H9 (cell line): ENCODE measurements at regions not wholly inside any gene's neighbourhood (a gene's known extent, or its start where the extent isn't known, plus 50 kb on each side); places are given as distances from the start of the nearest gene placed in this dataset.

Experiments used
- DNase-seq: peaks from one replicate; pipeline ENCODE4 v3.0.0-alpha.2; 2017
- H2AFZ ChIP-seq: one replicate; pipeline ENCODE4 v1.6.1; 2013; ENCODE audit warnings: mild to moderate bottlenecking, low read length, control low read depth, moderate library complexity
- H2AK5ac ChIP-seq: 2 replicates; pipeline ENCODE4 v1.6.1; 2013; ENCODE audit warnings: low read length, control low read depth, mixed read lengths; ENCODE audit not compliant: insufficient read length
- H2BK120ac ChIP-seq: one replicate; pipeline ENCODE4 v1.6.1; 2013; ENCODE audit warnings: low read depth, mild to moderate bottlenecking, low read length, control low read depth, inconsistent platforms; ENCODE audit not compliant: poor library complexity, severe bottlenecking
- H2BK12ac ChIP-seq: 2 replicates; pipeline ENCODE4 v1.6.1; 2013; ENCODE audit warnings: low read length, control low read depth, mixed read lengths, low read depth; ENCODE audit not compliant: insufficient read length
- H2BK15ac ChIP-seq: 2 replicates; pipeline ENCODE4 v1.6.1; 2013; ENCODE audit warnings: low read depth, low read length, control low read depth
- H2BK20ac ChIP-seq: one replicate; pipeline ENCODE4 v1.6.1; 2013; ENCODE audit warnings: low read depth, mild to moderate bottlenecking, low read length, control low read depth, inconsistent platforms; ENCODE audit not compliant: poor library complexity, severe bottlenecking
- H2BK5ac ChIP-seq: 2 replicates; pipeline ENCODE4 v1.6.1; 2013; ENCODE audit warnings: low read length, control low read depth, mixed read lengths; ENCODE audit not compliant: insufficient read length
- H3K14ac ChIP-seq: 2 replicates; pipeline ENCODE4 v1.6.1; 2013; ENCODE audit warnings: low read length, control low read depth; ENCODE audit not compliant: insufficient read depth
- H3K18ac ChIP-seq: 2 replicates; pipeline ENCODE4 v1.6.1; 2013; ENCODE audit warnings: low read depth, mild to moderate bottlenecking, mixed read lengths, low read length, control low read depth; ENCODE audit not compliant: insufficient read length
- H3K23ac ChIP-seq: 2 replicates; pipeline ENCODE4 v1.6.1; 2013; ENCODE audit warnings: low read length, control low read depth, mixed read lengths, low read depth; ENCODE audit not compliant: insufficient read length
- H3K23me2 ChIP-seq: 2 replicates; pipeline ENCODE4 v1.6.1; 2013; ENCODE audit warnings: low read depth, mild to moderate bottlenecking, mixed read lengths, low read length, control low read depth; ENCODE audit not compliant: insufficient read length, poor library complexity, severe bottlenecking
- H3K27ac ChIP-seq: 2 replicates; pipeline ENCODE4 v1.5.1; 2013; ENCODE audit warnings: low read length, control low read depth, mixed read lengths, low read depth; ENCODE audit not compliant: insufficient read length
- H3K27me3 ChIP-seq: 2 replicates; pipeline ENCODE4 v1.6.1; 2013; ENCODE audit warnings: low read length, control low read depth, inconsistent platforms; ENCODE audit not compliant: insufficient read depth
- H3K4ac ChIP-seq: 2 replicates; pipeline ENCODE4 v1.6.1; 2013; ENCODE audit warnings: low read depth, mild to moderate bottlenecking, control low read depth, inconsistent platforms, low read length, moderate library complexity
- H3K4me1 ChIP-seq: 2 replicates; pipeline ENCODE4 v1.6.1; 2013; ENCODE audit warnings: low read length, control low read depth, inconsistent platforms; ENCODE audit not compliant: insufficient read depth
- H3K4me2 ChIP-seq: 2 replicates; pipeline ENCODE4 v1.6.1; 2013; ENCODE audit warnings: low read length, control low read depth, mixed read lengths; ENCODE audit not compliant: insufficient read length, insufficient read depth
- H3K56ac ChIP-seq: 2 replicates; pipeline ENCODE4 v1.6.1; 2013; ENCODE audit warnings: low read depth, mild to moderate bottlenecking, mixed read lengths, low read length, control low read depth; ENCODE audit not compliant: insufficient read length
- H3K79me1 ChIP-seq: 2 replicates; pipeline ENCODE4 v1.6.1; 2013; ENCODE audit warnings: low read depth, mild to moderate bottlenecking, moderate library complexity, low read length, control low read depth, inconsistent platforms; ENCODE audit not compliant: insufficient read depth, poor library complexity, severe bottlenecking
- H3K79me2 ChIP-seq: 2 replicates; pipeline ENCODE4 v1.6.1; 2013; ENCODE audit warnings: low read length, control low read depth, inconsistent platforms; ENCODE audit not compliant: insufficient read depth
- H3K9ac ChIP-seq: 2 replicates; pipeline ENCODE4 v1.6.1; 2013; ENCODE audit warnings: low read length, control low read depth, mixed read lengths; ENCODE audit not compliant: insufficient read length; ENCODE audit errors: extremely low read depth
- H3K9me3 ChIP-seq: one replicate; pipeline ENCODE4 v1.6.1; 2013; ENCODE audit warnings: low read depth, low read length, inconsistent platforms; ENCODE audit not compliant: control insufficient read depth
- H3T11ph ChIP-seq: one replicate; pipeline ENCODE4 v1.6.1; 2013; ENCODE audit warnings: mild to moderate bottlenecking, low read length, control low read depth, inconsistent platforms
- H4K20me1 ChIP-seq: one replicate; pipeline ENCODE4 v1.6.1; 2013; ENCODE audit not compliant: control insufficient read depth, insufficient read length, insufficient read depth
- H4K5ac ChIP-seq: 2 replicates; pipeline ENCODE4 v1.6.1; 2013; ENCODE audit warnings: low read depth, mild to moderate bottlenecking, mixed read lengths, low read length, control low read depth; ENCODE audit not compliant: insufficient read length
- H4K8ac ChIP-seq: replicated peaks from 2 replicates; pipeline ENCODE4 v1.6.1; 2013; ENCODE audit warnings: low read length, control low read depth, mixed read lengths, low read depth; ENCODE audit not compliant: insufficient read length
- H4K91ac ChIP-seq: 2 replicates; pipeline ENCODE4 v1.6.1; 2013; ENCODE audit warnings: low read depth, mild to moderate bottlenecking, moderate library complexity, mixed read lengths, low read length, control low read depth; ENCODE audit not compliant: insufficient read length
- H3K27ac Mint-ChIP-seq, 3 experiments: 2 replicates in 2 of 3; 3 replicates in 1 of 3; pipeline ENCODE4 v1.8.0; 2020 to 2021; ENCODE audit warnings: mixed read lengths in 3 of 3, mild to moderate bottlenecking in 1 of 3, moderate library complexity in 1 of 3
- H3K27me3 Mint-ChIP-seq: 2 replicates; pipeline ENCODE4 v1.8.0; 2021; ENCODE audit warnings: low read depth, mild to moderate bottlenecking, moderate library complexity, mixed read lengths
- H3K36me3 Mint-ChIP-seq, 3 experiments: 2 replicates in 2 of 3; 3 replicates in 1 of 3; pipeline ENCODE4 v1.8.0; 2020 to 2021; ENCODE audit warnings: low read depth in 3 of 3, mixed read lengths in 3 of 3; ENCODE audit not compliant: insufficient read depth in 1 of 3
- H3K4me1 Mint-ChIP-seq, 2 experiments: 2 replicates each; pipeline ENCODE4 v1.8.0; 2020; ENCODE audit warnings: mixed read lengths in 2 of 2
- H3K4me3 Mint-ChIP-seq, 2 experiments: 2 replicates in 1 of 2; 3 replicates in 1 of 2; pipeline ENCODE4 v1.8.0; 2020 to 2021; ENCODE audit warnings: mild to moderate bottlenecking in 2 of 2, mixed read lengths in 2 of 2, moderate library complexity in 1 of 2
- H3K9me3 Mint-ChIP-seq, 2 experiments: 2 replicates in 1 of 2; 3 replicates in 1 of 2; pipeline ENCODE4 v1.8.0; 2020; ENCODE audit warnings: mild to moderate bottlenecking in 2 of 2, mixed read lengths in 2 of 2, moderate library complexity in 1 of 2
- WGBS: extraction: QIAGEN DNeasy Blood & Tissue Kit; methylation state at CpG from one replicate; pipeline ENCODE4 v1.1.7; 2013; ENCODE audit warnings: missing lambda C conversion rate, low lambda C conversion rate, mixed read lengths; ENCODE audit not compliant: insufficient read length; ENCODE audit errors: extremely low coverage; 5-methylcytosine and 5-hydroxymethylcytosine counted together
- TF ChIP-seq, protein P1 (sequence below): fragments of 200-600 bp; sonication (generic); conservative IDR thresholded peaks from 3 replicates; pipeline ENCODE4 v1.8.0; 2021; ENCODE audit warnings: antibody characterized with exemption, mild to moderate bottlenecking

DNA sequence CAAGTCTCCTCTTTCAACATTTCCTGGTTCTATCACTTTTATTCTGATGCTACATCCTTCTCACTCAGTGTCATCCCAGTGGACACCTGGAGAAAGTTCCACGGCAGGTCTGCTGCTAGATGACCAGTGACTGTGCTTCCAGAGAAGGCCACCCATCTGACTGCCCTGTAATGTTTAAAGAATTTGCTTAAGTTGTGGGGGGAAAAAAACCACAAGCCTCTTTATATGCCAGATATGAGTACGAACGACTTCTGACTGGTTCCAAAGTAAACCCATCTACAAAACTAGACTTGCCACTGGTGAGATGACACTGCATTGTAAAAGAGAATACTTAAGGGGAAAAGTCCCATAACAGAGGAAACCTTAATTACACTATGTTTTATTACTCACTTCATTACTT is 69.6 kb upstream of the VWC2 start:
- Mint-ChIP-seq H3K9me3 (no peaks in the 10 kb centered on the region), H3K27me3 (peaks cover 17% of the 10 kb centered on the region), H3K27ac (no peak overlapping the region), H3K36me3 (no peaks in the 10 kb centered on the region), H3K4me1 (peaks cover 12 to 14% of the 10 kb centered on the region in 2 experiments), H3K4me3 (no peak overlapping the region)
- no CpG with 5 or more reads among the region's 3 CpGs for WGBS
- H3K4ac ChIP-seq: no peak overlapping the region
- no peaks in the 10 kb centered on the region for H4K20me1 ChIP-seq
- H2BK20ac ChIP-seq: no peak overlapping the region
- TF ChIP-seq, protein P1, sequence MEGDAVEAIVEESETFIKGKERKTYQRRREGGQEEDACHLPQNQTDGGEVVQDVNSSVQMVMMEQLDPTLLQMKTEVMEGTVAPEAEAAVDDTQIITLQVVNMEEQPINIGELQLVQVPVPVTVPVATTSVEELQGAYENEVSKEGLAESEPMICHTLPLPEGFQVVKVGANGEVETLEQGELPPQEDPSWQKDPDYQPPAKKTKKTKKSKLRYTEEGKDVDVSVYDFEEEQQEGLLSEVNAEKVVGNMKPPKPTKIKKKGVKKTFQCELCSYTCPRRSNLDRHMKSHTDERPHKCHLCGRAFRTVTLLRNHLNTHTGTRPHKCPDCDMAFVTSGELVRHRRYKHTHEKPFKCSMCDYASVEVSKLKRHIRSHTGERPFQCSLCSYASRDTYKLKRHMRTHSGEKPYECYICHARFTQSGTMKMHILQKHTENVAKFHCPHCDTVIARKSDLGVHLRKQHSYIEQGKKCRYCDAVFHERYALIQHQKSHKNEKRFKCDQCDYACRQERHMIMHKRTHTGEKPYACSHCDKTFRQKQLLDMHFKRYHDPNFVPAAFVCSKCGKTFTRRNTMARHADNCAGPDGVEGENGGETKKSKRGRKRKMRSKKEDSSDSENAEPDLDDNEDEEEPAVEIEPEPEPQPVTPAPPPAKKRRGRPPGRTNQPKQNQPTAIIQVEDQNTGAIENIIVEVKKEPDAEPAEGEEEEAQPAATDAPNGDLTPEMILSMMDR: no peak
- H2BK15ac ChIP-seq: no peak overlapping the region
- H2BK5ac ChIP-seq: no peak overlapping the region
- H2AFZ ChIP-seq: no peak overlapping the region
- no peak for DNase-seq
- no peak overlapping the region for H4K8ac ChIP-seq
- H3K18ac ChIP-seq: no peak overlapping the region
- no peaks in the 10 kb centered on the region for H3K79me2 ChIP-seq
- H3K27ac ChIP-seq: no peak overlapping the region
- no peaks in the 10 kb centered on the region for H3K4me1 ChIP-seq
- H3K14ac ChIP-seq: no peak overlapping the region
- H2BK120ac ChIP-seq: no peak overlapping the region
- H4K5ac ChIP-seq: no peak overlapping the region
- no peak overlapping the region for H2BK12ac ChIP-seq
- H3K23ac ChIP-seq: no peak overlapping the region
- H3K56ac ChIP-seq: no peak overlapping the region
- H4K91ac ChIP-seq: no peak overlapping the region
- H3K79me1 ChIP-seq: no peaks in the 10 kb centered on the region
- no peaks in the 10 kb centered on the region for H3K9me3 ChIP-seq
- no peaks in the 10 kb centered on the region for H3K23me2 ChIP-seq
- H2AK5ac ChIP-seq: no peak overlapping the region
- no peak overlapping the region for H3K9ac ChIP-seq
- H3K27me3 ChIP-seq: no peaks in the 10 kb centered on the region
- no peak overlapping the region for H3T11ph ChIP-seq
- no peak overlapping the region for H3K4me2 ChIP-seq
